ENCODE measurements at regions not wholly inside any gene's neighbourhood (a gene's known extent, or its start where the extent isn't known, plus 50 kb on each side); places are given as distances from the start of the nearest gene placed in this dataset.

DNA sequence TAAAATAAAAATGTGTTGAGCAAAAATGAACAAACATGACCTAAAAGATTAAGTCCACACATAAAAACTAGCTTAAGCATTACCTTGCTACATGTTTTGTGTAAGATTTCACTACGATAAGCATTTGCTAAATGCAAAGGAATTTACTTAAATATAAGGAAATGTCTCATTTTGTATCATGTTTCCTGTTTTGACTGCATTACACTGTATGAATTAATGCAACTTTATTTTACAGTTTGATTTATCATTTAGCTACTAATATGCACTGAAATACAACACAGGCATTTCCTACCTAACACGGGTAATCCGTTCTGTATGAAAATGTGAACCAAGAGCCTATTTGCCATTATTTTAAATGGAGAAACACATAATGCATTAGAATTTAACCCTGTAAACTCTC is 1076.5 kb upstream of the DDX18 start:
- TF ChIP-seq, protein P1, sequence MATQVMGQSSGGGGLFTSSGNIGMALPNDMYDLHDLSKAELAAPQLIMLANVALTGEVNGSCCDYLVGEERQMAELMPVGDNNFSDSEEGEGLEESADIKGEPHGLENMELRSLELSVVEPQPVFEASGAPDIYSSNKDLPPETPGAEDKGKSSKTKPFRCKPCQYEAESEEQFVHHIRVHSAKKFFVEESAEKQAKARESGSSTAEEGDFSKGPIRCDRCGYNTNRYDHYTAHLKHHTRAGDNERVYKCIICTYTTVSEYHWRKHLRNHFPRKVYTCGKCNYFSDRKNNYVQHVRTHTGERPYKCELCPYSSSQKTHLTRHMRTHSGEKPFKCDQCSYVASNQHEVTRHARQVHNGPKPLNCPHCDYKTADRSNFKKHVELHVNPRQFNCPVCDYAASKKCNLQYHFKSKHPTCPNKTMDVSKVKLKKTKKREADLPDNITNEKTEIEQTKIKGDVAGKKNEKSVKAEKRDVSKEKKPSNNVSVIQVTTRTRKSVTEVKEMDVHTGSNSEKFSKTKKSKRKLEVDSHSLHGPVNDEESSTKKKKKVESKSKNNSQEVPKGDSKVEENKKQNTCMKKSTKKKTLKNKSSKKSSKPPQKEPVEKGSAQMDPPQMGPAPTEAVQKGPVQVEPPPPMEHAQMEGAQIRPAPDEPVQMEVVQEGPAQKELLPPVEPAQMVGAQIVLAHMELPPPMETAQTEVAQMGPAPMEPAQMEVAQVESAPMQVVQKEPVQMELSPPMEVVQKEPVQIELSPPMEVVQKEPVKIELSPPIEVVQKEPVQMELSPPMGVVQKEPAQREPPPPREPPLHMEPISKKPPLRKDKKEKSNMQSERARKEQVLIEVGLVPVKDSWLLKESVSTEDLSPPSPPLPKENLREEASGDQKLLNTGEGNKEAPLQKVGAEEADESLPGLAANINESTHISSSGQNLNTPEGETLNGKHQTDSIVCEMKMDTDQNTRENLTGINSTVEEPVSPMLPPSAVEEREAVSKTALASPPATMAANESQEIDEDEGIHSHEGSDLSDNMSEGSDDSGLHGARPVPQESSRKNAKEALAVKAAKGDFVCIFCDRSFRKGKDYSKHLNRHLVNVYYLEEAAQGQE (IDR thresholded peaks at IDR 0.05; ENCODE audit: insufficient read depth in 1 of 2, low read depth in 2 of 2, low read length in 2 of 2), result no peak
- no peak for TF ChIP-seq SIN3A (IDR thresholded peaks at IDR 0.05; ENCODE audit: borderline replicate concordance, insufficient read depth, low read length)
- no peak for TF ChIP-seq FOXP2 (optimal IDR thresholded peaks at IDR 0.05; ENCODE audit: borderline replicate concordance, extremely low read depth, extremely low read length, insufficient read depth)
- TF ChIP-seq POLR2AphosphoS5 (IDR thresholded peaks at IDR 0.05; ENCODE audit: low read depth, low read length), result no peak
- TF ChIP-seq TAF1 (IDR thresholded peaks at IDR 0.05; ENCODE audit: borderline replicate concordance, insufficient read depth, low read length), result no peak

DNA sequence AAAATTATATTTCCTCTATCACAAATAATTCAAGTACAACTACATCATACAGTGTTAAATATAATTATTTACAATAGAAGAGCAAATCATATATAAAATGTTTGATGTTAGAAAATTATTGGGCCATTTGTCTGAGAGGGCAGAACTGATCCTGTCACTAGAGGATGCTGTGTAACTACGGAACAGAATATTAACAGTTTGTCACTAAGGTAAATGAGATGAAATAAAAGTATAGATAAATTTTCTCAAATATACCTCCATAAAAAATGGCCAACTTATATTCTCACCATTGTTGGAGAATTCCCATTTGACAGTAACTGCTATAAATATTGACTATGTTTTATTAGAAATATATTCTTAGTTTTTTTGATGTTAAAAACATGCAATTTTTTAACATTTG is 1067.4 kb upstream of the DDX18 start:
- no peak for TF ChIP-seq TAF1 (IDR thresholded peaks at IDR 0.05; ENCODE audit: borderline replicate concordance, insufficient read depth, low read length)
- TF ChIP-seq POLR2AphosphoS5 (IDR thresholded peaks at IDR 0.05; ENCODE audit: low read depth, low read length), result no peak
- no peak for TF ChIP-seq FOXP2 (optimal IDR thresholded peaks at IDR 0.05; ENCODE audit: borderline replicate concordance, extremely low read depth, extremely low read length, insufficient read depth)
- TF ChIP-seq SIN3A (IDR thresholded peaks at IDR 0.05; ENCODE audit: borderline replicate concordance, insufficient read depth, low read length), result no peak
- TF ChIP-seq, protein P1 (IDR thresholded peaks at IDR 0.05; ENCODE audit: insufficient read depth in 1 of 2, low read depth in 2 of 2, low read length in 2 of 2), result no peak

DNA sequence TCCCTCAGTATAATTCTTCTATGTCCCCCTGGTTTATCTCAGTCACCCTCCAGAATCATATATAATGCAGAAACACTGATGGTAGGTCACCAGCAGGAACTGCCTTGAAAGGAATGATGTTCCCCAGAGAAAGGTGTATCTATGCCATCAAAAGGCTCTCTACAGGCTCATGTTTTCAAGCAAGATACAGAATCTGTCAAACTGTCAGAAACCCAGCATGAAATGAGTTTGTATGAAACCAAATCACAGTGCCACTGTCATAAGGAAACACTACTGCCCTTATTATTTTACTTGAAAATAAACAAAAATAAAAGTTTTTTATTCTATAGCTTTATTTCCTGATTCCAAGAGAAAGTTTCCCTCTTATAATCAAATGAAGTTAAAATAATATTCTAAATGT is 1064.5 kb upstream of the DDX18 start:
- TF ChIP-seq POLR2AphosphoS5 (IDR thresholded peaks at IDR 0.05; ENCODE audit: low read depth, low read length), result no peak
- TF ChIP-seq TAF1 (IDR thresholded peaks at IDR 0.05; ENCODE audit: borderline replicate concordance, insufficient read depth, low read length), result no peak
- no peak for TF ChIP-seq FOXP2 (optimal IDR thresholded peaks at IDR 0.05; ENCODE audit: borderline replicate concordance, extremely low read depth, extremely low read length, insufficient read depth)
- no peak for TF ChIP-seq SIN3A (IDR thresholded peaks at IDR 0.05; ENCODE audit: borderline replicate concordance, insufficient read depth, low read length)
- TF ChIP-seq, protein P1 (IDR thresholded peaks at IDR 0.05; ENCODE audit: insufficient read depth in 1 of 2, low read depth in 2 of 2, low read length in 2 of 2), result no peak

DNA sequence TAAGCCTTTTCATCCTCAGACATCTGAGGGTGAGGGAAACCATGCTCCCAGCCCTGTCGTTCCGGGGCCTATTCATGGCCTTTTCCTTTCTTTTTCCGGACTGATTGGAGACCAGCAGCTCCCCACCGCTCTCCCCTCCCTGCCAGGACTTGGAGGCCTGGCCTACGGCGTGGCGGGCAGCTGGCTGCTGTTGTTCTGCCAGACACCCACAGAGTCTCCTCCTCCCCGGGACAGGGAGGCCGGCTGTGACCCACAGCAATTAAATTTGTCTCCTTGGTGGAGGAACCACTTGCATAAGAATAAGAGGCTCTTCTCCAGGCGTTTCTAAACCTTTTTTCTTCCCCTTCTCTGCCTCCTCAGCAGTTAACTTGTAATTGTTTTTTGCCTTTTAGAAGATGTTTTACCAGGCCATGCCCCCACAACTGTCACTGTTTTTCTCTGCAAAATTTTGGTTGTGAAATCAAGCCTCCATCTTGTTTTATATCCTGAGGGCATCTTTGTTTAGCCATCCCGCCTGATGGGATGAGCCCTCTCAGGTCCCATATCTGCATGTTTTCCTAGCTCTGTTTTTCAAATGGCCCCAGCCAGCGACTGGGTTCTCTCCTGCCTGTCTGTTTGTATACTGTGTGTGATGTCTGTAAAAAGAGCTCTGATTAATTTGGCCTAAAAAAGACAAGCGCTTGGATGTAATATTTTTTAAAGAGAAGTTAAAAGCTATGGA is 1060.0 kb upstream of the DDX18 start:
- TF ChIP-seq POLR2AphosphoS5 (IDR thresholded peaks at IDR 0.05; ENCODE audit: low read depth, low read length), result no peak
- no peak for TF ChIP-seq SIN3A (IDR thresholded peaks at IDR 0.05; ENCODE audit: borderline replicate concordance, insufficient read depth, low read length)
- no peak for TF ChIP-seq FOXP2 (optimal IDR thresholded peaks at IDR 0.05; ENCODE audit: borderline replicate concordance, extremely low read depth, extremely low read length, insufficient read depth)
- TF ChIP-seq, protein P1 (IDR thresholded peaks at IDR 0.05; ENCODE audit: insufficient read depth in 1 of 2, low read depth in 2 of 2, low read length in 2 of 2), result no peak

Measured in PFSK-1 (cell line).